ENCODE measurements at regions not wholly inside any gene's neighbourhood (a gene's known extent, or its start where the extent isn't known, plus 50 kb on each side); places are given as distances from the start of the nearest gene placed in this dataset.

DNA sequence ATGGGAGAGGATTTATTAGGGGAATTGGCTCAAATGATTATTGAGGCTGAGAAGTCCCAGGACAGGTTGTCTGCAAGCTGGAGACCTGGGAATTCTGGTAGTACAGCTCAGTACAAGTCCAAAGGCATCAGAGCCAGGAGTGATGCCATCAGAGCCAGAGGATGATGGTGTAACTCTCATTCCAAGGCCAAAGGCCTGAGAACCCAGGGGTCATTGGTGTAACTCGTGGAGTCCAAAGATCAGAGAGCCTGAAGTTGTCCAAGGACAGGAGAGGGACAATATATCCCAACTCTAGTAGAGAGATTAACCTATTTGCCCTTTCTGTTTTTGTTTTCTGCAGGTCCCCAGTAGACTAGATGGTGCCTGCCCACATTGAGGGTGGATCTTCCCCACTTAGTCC, 134.3 kb downstream of the MAP3K21 start:
- peaks cover 17% of the 10 kb centered on the region for H3K4me1 Mint-ChIP-seq
- DNase-seq (ENCODE audit: low spot score) (no peak), ATAC-seq (no peak)
- H3K4me3 Mint-ChIP-seq = no peak overlapping the region
- Histone ChIP-seq H4K20me1 (replicated peaks; ENCODE audit: insufficient read depth) (no peaks in the 10 kb centered on the region), H3K27me3 (ENCODE audit: insufficient read depth) (no peaks in the 10 kb centered on the region), H3K4me3 (no peak overlapping the region), H3K4me1 (ENCODE audit: insufficient read depth) (peaks cover 13% of the 10 kb centered on the region; the same call in 1 of the 2 replicates), H2AFZ (no peak overlapping the region), H3F3A (replicated peaks; ENCODE audit: low read depth) (no peaks in the 10 kb centered on the region), H3K9me2 (ENCODE audit: insufficient read depth) (peaks cover 15% of the 10 kb centered on the region; the same call in 1 of the 2 replicates), H3K4me2 (no peak overlapping the region), H3K27ac (ENCODE audit: low read depth) (no peak overlapping the region), H3K36me3 (ENCODE audit: insufficient read depth) (no peaks in the 10 kb centered on the region; the same call in 1 of the 2 replicates), H3K79me2 (replicated peaks; ENCODE audit: insufficient read depth) (no peaks in the 10 kb centered on the region)
- H3K27ac Mint-ChIP-seq = no peak overlapping the region
- H3K27me3 Mint-ChIP-seq (ENCODE audit: insufficient read depth, low read depth, poor library complexity) = no peaks in the 10 kb centered on the region
- TF ChIP-seq STAT1 (IDR thresholded peaks at IDR 0.05; ENCODE audit: unreplicated experiment) (no peak), NANOG (IDR thresholded peaks at IDR 0.05; ENCODE audit: borderline replicate concordance) (no peak), EZH2 (IDR thresholded peaks at IDR 0.05; ENCODE audit: low read depth, unreplicated experiment) (no peak), EZH2phosphoT487 (IDR thresholded peaks at IDR 0.05; ENCODE audit: unreplicated experiment) (no peak), JUNB (IDR thresholded peaks at IDR 0.05; ENCODE audit: unreplicated experiment) (no peak), POLR2AphosphoS5 (IDR thresholded peaks at IDR 0.05; ENCODE audit: low read depth) (no peak), ZNF114 (CRISPR knock-in tag; IDR thresholded peaks at IDR 0.05) (no peak), ZNF331 (CRISPR knock-in tag; IDR thresholded peaks at IDR 0.05; ENCODE audit: low read depth) (no peak), CREB1 (CRISPR knock-in tag; IDR thresholded peaks at IDR 0.05; ENCODE audit: low read depth) (no peak)
- TF ChIP-seq, protein P1, sequence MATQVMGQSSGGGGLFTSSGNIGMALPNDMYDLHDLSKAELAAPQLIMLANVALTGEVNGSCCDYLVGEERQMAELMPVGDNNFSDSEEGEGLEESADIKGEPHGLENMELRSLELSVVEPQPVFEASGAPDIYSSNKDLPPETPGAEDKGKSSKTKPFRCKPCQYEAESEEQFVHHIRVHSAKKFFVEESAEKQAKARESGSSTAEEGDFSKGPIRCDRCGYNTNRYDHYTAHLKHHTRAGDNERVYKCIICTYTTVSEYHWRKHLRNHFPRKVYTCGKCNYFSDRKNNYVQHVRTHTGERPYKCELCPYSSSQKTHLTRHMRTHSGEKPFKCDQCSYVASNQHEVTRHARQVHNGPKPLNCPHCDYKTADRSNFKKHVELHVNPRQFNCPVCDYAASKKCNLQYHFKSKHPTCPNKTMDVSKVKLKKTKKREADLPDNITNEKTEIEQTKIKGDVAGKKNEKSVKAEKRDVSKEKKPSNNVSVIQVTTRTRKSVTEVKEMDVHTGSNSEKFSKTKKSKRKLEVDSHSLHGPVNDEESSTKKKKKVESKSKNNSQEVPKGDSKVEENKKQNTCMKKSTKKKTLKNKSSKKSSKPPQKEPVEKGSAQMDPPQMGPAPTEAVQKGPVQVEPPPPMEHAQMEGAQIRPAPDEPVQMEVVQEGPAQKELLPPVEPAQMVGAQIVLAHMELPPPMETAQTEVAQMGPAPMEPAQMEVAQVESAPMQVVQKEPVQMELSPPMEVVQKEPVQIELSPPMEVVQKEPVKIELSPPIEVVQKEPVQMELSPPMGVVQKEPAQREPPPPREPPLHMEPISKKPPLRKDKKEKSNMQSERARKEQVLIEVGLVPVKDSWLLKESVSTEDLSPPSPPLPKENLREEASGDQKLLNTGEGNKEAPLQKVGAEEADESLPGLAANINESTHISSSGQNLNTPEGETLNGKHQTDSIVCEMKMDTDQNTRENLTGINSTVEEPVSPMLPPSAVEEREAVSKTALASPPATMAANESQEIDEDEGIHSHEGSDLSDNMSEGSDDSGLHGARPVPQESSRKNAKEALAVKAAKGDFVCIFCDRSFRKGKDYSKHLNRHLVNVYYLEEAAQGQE (IDR thresholded peaks at IDR 0.05; ENCODE audit: unreplicated experiment) = no peak
- TF ChIP-seq, protein P2, sequence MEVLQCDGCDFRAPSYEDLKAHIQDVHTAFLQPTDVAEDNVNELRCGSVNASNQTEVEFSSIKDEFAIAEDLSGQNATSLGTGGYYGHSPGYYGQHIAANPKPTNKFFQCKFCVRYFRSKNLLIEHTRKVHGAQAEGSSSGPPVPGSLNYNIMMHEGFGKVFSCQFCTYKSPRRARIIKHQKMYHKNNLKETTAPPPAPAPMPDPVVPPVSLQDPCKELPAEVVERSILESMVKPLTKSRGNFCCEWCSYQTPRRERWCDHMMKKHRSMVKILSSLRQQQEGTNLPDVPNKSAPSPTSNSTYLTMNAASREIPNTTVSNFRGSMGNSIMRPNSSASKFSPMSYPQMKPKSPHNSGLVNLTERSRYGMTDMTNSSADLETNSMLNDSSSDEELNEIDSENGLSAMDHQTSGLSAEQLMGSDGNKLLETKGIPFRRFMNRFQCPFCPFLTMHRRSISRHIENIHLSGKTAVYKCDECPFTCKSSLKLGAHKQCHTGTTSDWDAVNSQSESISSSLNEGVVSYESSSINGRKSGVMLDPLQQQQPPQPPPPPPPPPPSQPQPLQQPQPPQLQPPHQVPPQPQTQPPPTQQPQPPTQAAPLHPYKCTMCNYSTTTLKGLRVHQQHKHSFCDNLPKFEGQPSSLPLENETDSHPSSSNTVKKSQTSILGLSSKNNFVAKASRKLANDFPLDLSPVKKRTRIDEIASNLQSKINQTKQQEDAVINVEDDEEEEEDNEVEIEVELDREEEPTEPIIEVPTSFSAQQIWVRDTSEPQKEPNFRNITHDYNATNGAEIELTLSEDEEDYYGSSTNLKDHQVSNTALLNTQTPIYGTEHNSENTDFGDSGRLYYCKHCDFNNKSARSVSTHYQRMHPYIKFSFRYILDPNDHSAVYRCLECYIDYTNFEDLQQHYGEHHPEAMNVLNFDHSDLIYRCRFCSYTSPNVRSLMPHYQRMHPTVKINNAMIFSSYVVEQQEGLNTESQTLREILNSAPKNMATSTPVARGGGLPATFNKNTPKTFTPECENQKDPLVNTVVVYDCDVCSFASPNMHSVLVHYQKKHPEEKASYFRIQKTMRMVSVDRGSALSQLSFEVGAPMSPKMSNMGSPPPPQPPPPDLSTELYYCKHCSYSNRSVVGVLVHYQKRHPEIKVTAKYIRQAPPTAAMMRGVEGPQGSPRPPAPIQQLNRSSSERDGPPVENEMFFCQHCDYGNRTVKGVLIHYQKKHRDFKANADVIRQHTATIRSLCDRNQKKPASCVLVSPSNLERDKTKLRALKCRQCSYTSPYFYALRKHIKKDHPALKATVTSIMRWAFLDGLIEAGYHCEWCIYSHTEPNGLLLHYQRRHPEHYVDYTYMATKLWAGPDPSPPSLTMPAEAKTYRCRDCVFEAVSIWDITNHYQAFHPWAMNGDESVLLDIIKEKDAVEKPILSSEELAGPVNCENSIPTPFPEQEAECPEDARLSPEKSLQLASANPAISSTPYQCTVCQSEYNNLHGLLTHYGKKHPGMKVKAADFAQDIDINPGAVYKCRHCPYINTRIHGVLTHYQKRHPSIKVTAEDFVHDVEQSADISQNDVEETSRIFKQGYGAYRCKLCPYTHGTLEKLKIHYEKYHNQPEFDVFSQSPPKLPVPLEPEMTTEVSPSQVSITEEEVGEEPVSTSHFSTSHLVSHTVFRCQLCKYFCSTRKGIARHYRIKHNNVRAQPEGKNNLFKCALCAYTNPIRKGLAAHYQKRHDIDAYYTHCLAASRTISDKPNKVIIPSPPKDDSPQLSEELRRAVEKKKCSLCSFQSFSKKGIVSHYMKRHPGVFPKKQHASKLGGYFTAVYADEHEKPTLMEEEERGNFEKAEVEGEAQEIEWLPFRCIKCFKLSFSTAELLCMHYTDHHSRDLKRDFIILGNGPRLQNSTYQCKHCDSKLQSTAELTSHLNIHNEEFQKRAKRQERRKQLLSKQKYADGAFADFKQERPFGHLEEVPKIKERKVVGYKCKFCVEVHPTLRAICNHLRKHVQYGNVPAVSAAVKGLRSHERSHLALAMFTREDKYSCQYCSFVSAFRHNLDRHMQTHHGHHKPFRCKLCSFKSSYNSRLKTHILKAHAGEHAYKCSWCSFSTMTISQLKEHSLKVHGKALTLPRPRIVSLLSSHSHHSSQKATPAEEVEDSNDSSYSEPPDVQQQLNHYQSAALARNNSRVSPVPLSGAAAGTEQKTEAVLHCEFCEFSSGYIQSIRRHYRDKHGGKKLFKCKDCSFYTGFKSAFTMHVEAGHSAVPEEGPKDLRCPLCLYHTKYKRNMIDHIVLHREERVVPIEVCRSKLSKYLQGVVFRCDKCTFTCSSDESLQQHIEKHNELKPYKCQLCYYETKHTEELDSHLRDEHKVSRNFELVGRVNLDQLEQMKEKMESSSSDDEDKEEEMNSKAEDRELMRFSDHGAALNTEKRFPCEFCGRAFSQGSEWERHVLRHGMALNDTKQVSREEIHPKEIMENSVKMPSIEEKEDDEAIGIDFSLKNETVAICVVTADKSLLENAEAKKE (CRISPR knock-in tag; IDR thresholded peaks at IDR 0.05) = no peak
- TF ChIP-seq, protein P3, sequence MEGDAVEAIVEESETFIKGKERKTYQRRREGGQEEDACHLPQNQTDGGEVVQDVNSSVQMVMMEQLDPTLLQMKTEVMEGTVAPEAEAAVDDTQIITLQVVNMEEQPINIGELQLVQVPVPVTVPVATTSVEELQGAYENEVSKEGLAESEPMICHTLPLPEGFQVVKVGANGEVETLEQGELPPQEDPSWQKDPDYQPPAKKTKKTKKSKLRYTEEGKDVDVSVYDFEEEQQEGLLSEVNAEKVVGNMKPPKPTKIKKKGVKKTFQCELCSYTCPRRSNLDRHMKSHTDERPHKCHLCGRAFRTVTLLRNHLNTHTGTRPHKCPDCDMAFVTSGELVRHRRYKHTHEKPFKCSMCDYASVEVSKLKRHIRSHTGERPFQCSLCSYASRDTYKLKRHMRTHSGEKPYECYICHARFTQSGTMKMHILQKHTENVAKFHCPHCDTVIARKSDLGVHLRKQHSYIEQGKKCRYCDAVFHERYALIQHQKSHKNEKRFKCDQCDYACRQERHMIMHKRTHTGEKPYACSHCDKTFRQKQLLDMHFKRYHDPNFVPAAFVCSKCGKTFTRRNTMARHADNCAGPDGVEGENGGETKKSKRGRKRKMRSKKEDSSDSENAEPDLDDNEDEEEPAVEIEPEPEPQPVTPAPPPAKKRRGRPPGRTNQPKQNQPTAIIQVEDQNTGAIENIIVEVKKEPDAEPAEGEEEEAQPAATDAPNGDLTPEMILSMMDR (conservative IDR thresholded peaks at IDR 0.05; ENCODE audit: low read depth in 2 of 2) = no peak
- TF ChIP-seq, protein P4, sequence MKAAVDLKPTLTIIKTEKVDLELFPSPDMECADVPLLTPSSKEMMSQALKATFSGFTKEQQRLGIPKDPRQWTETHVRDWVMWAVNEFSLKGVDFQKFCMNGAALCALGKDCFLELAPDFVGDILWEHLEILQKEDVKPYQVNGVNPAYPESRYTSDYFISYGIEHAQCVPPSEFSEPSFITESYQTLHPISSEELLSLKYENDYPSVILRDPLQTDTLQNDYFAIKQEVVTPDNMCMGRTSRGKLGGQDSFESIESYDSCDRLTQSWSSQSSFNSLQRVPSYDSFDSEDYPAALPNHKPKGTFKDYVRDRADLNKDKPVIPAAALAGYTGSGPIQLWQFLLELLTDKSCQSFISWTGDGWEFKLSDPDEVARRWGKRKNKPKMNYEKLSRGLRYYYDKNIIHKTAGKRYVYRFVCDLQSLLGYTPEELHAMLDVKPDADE (IDR thresholded peaks at IDR 0.05) = no peak
- no peaks in the 10 kb centered on the region; the same call in 1 of the 3 replicates for H3K9me3 Mint-ChIP-seq
- no peaks in the 10 kb centered on the region; the same call in 1 of the 3 replicates for H3K36me3 Mint-ChIP-seq (ENCODE audit: low read depth)

Data from GM23338 (cell line).